Cardiac septum (tissue), 1 donor: ENCODE measurements at regions not wholly inside any gene's neighbourhood (a gene's known extent, or its start where the extent isn't known, plus 50 kb on each side); places are given as distances from the start of the nearest gene placed in this dataset.

Source experiments
- DNase-seq: peaks from one replicate; pipeline ENCODE4 v3.0.0-alpha.2; 2020; ENCODE audit warnings: low spot score
- intact Hi-C: fragments of 100-400 bp; cut with DNase I; formaldehyde crosslinking; loops from one replicate; pipeline ENCODE4 v1.14.0; 2022
- donor health status: DM: no; HTN: no; CAD: no.

DNA sequence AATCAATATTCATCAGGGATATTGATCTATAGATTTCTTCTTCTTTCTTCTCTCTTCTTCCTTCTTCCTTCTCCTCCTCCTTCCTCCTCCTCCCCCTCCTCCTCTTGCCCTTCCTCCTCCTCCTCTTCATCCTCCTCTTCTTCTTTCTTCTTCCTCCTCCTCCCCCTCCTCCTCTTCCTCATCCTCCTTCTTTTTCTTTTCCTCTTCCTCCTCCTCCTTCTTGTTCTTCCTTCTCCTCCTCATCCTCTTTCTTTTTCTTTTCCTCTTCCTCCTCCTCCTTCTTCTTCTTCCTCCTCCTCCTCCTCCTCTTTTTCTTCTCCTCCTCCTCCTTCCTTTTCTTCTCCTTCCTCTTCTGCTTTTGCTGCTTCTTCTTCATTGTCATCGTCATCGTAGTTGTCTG, 52.4 kb upstream of the SERINC1 start:
- no peak for DNase-seq
- intact Hi-C loops, result no loop called here

DNA sequence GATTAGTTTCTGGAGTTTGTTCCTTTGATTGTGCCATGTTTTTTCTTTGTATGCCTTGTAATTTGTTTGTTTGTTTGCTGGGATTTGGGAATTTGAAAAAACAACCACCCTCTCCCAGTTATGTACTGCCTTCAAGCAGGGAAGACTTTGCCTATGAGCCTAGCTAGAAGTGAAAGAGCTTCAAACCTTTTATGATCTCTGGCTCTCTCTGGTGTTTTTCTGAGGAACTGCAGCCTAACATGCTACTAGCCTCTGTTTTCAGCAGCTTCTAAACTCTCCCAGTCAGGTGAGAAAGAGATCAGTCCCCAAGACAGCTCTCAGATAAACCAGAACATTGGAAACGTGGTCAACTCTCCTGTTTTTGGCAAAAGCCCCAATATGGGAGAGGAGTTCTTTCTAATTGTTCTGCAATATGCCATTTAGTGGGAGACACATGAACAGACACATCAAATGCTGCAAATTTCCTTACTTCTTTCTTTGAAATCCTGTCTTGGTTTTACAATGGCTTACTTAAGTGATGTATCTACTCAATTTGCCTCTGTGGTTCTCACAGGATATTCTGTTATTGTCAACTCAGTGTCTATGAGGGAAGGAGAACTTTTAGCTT, 58.9 kb upstream of the SERINC1 start:
- DNase-seq, result no peak
- intact Hi-C loops, result loop anchor here (2.0 to 5.0 kb wide), 2 partner anchors 38 to 148 kb away; no protein-coding TSS in a partner anchor

DNA sequence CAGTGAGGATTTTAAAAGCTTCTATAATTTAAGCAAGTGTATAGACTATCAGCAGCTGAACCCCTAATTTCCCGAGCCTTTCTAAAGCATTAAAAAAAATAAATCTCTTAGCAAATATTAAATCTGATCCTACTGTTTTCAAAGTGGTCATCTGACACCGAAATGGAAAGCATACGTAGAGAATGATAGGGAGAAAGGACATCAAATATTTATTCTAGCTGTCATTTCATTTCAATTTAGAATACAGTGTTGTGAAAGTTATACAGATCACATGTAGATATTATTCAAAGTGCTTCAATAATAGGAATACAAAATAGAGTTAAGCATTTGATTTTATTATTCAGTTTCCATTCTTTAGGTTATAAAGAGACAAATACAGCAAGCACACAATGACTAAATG, 61.9 kb upstream of the PKIB start:
- no peak for DNase-seq
- intact Hi-C loops, result no loop called here

DNA sequence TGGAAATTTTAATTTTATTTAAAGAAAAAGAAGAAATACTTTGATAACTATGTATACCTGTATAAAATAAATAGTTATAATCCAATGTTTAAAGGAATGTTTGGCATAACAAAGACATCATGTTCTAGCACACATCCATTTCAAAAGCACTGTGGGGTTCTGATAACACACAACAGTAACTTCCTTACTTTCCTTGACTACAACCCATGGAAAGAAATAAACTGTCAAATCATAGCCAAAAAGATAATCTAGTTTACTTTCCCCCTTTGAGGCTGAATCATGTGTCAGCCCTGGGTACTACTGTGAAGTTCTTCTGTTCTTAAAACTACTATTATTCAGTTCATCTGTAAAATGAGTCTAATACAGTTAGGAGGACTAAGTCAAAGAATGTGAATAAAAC, 61.4 kb upstream of the PKIB start:
- intact Hi-C loops, result no loop called here
- DNase-seq, result no peak

DNA sequence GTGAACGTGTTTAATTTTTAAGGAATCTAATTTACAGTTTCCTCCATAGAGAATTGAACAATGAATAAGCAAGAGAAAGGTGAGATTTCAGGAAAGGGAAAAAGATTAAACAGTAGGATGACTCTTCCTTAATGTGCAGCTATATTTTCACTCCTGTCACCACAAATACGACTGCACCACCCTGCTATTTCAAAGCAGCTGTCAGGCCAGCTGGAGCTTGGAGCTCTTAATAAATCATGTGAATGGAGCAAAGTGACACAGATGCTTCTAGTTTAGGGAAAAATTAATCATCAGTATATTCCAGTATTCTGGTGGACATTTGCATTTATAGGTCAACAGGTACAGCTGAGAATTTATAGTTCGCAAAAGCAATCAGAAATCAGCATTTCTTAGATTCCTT, 56.5 kb upstream of the PKIB start:
- DNase-seq, result no peak
- intact Hi-C loops, result no loop called here

DNA sequence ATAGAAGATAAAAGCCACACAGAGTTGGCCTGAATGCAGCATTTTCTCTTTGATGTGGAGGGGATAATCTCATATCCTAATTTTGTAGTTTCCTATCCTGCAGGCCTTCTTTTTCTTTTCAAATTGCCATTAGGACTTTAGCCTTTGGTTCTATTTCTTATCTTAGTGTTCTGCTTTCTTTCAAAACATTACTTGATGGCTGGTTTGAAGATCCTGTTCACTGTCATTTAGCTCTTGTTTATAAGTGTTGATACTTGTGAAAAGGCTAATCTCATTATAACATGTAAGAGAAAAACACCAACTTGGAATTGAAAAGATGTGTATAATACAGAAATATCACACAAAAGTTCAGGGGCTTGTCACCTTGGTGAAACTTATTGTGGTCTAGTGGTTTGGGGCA, 54.6 kb upstream of the PKIB start:
- intact Hi-C loops, result no loop called here

DNA sequence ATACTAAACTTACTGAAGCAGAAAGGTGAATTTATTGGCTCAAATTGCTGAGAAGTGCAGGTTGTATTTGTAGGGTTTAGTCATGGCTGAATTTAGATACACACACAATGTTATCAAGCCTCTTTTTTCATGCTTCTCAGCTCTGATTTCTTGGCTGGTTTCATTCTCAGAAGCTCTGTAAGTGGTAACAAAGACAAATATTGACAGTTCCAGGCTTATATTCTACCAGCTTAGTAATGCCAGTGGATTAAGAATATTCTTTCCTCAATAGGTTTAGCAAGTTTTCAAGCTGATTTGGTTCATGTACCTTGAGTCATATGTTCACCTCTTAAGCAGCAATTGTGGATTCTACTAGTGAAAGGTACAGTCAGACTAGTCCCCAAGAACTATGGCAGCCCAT, 52.1 kb upstream of the PKIB start:
- intact Hi-C loops, result no loop called here
- DNase-seq, result no peak

More for the DNA sequence above, 54.6 kb upstream of the PKIB start:
- DNase-seq, result no peak
